GM06990 (cell line): ENCODE measurements at regions not wholly inside any gene's neighbourhood (a gene's known extent, or its start where the extent isn't known, plus 50 kb on each side); places are given as distances from the start of the nearest gene placed in this dataset.

Source experiments
- DNase-seq: peaks from one replicate; pipeline ENCODE4 v3.0.0-alpha.2; 2011; ENCODE audit not compliant: insufficient read length; ENCODE audit errors: extremely low read depth
- H3K27me3 ChIP-seq: replicated peaks from 2 replicates; pipeline ENCODE4 v1.6.0; 2011; ENCODE audit warnings: low read length; ENCODE audit not compliant: control insufficient read depth, insufficient read depth
- H3K36me3 ChIP-seq: 2 replicates; pipeline ENCODE4 v1.5.1; 2011; ENCODE audit warnings: low read length; ENCODE audit not compliant: control insufficient read depth, insufficient read depth
- H3K4me3 ChIP-seq: replicated peaks from 2 replicates; pipeline ENCODE4 v1.5.1; 2011; ENCODE audit warnings: low read depth, mild to moderate bottlenecking, control low read depth, low read length
- TF ChIP-seq, protein P1 (sequence below): IDR thresholded peaks from 2 replicates; pipeline ENCODE4 v1.5.1; 2011; ENCODE audit warnings: low read length, control low read depth, mild to moderate bottlenecking, inconsistent platforms; ENCODE audit not compliant: insufficient read depth, poor library complexity, severe bottlenecking

- no peaks in the 10 kb centered on the region for H3K27me3 ChIP-seq
- no peak overlapping the region for H3K4me3 ChIP-seq
- no peak for DNase-seq
- H3K36me3 ChIP-seq, result no peaks in the 10 kb centered on the region
- TF ChIP-seq, protein P1, sequence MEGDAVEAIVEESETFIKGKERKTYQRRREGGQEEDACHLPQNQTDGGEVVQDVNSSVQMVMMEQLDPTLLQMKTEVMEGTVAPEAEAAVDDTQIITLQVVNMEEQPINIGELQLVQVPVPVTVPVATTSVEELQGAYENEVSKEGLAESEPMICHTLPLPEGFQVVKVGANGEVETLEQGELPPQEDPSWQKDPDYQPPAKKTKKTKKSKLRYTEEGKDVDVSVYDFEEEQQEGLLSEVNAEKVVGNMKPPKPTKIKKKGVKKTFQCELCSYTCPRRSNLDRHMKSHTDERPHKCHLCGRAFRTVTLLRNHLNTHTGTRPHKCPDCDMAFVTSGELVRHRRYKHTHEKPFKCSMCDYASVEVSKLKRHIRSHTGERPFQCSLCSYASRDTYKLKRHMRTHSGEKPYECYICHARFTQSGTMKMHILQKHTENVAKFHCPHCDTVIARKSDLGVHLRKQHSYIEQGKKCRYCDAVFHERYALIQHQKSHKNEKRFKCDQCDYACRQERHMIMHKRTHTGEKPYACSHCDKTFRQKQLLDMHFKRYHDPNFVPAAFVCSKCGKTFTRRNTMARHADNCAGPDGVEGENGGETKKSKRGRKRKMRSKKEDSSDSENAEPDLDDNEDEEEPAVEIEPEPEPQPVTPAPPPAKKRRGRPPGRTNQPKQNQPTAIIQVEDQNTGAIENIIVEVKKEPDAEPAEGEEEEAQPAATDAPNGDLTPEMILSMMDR, result no peak
Measured at GRCh38 chr2:237242091-237242536, 156.4 kb downstream of the COPS8 start.

DNA sequence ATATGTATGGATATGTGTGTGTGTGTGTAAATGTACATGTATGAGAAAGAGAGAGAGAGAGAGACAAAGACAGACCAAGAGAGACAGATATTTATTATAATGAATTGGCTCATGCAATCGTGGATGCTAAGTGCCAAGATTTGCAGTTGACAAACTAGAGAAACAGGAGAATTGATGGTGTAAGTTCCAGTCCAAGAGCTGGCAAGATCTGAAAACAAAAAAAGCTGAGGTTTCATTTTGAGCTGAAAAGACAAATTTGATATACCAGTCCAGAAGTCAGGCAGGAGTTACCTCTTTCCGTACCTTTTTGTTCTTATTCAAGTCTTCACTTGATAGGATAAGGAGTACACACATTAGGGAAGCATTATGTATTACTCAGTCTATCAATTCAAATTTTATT lies 157.8 kb downstream of the COPS8 start:
- no peaks in the 10 kb centered on the region for H3K36me3 ChIP-seq
- H3K27me3 ChIP-seq, result no peaks in the 10 kb centered on the region
- no peak for DNase-seq
- no peak overlapping the region for H3K4me3 ChIP-seq
- TF ChIP-seq, protein P1, result no peak

GRCh38 chr2:237244178-237244577 lies 158.5 kb downstream of the COPS8 start:
- Histone ChIP-seq H3K36me3 (no peaks in the 10 kb centered on the region), H3K4me3 (no peak overlapping the region), H3K27me3 (no peaks in the 10 kb centered on the region)
- TF ChIP-seq, protein P1, result no peak
- DNase-seq, result no peak

DNA sequence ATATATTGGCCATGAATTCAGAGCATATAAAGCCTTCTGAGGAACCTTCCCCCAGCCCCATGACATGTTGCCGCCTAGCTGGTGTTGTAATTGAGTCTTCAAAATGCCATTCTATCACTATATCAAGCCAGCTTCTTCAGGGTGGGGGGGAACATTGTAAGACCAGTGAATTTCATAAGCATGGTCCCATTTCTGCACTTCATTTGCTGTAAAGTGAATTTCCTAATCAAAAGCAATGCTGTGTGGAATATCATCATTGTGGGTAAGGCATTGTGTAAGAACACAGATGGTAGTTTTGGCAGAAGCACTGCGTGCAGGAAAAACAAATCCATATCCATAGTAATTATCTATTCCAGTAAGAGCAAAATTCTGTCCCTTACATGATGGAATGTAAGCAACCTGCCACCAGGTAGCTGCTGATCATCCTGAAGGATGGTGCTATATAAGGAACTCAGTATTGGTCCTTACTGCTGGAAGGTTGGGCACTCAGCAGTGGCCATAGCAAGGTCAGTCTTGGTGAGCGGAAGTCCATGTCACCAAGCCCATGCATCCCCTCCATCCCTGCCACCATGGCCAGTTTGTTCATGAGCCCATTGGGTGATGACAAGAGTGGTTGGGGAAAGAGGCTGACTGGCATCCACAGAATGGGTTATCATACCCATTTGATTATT lies 159.4 kb downstream of the COPS8 start:
- no peaks in the 10 kb centered on the region for H3K36me3 ChIP-seq
- no peak overlapping the region for H3K4me3 ChIP-seq
- TF ChIP-seq, protein P1, result no peak
- no peak for DNase-seq
- H3K27me3 ChIP-seq, result no peaks in the 10 kb centered on the region

DNA sequence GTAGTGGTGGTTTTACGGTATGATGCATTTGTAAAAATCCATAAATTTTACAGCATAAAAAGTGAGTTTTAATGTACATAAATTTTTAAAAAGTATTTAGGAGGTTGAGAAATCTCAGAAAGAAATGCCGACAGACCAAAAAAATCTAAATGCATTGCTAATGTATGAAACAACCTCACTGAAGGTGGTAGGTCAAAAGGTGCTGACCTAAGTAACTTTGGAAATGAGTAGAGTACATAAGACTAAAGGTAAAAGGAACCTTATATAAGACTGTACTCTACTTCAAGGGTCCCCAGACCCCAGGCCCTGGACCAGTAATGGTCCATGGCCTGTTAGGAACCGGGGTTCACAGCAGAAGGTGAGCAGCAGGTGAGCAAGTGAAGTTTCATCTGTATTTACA lies 163.4 kb downstream of the COL6A3 start:
- H3K27me3 ChIP-seq, result no peaks in the 10 kb centered on the region
- no peaks in the 10 kb centered on the region for H3K36me3 ChIP-seq
- TF ChIP-seq, protein P1, result no peak
- DNase-seq, result no peak
- H3K4me3 ChIP-seq, result no peak overlapping the region

- no peak for DNase-seq
- TF ChIP-seq, protein P1, result no peak
- Histone ChIP-seq H3K36me3 (no peaks in the 10 kb centered on the region), H3K4me3 (no peak overlapping the region), H3K27me3 (no peaks in the 10 kb centered on the region)
Measured at GRCh38 chr2:237251986-237252385, 162.0 kb downstream of the COL6A3 start.
